GM21619 (cell line): ENCODE measurements at regions not wholly inside any gene's neighbourhood (a gene's known extent, or its start where the extent isn't known, plus 50 kb on each side); places are given as distances from the start of the nearest gene placed in this dataset.

Experiments
- ATAC-seq: cut with Tn5 transposase; IDR thresholded peaks from one replicate; pipeline ENCODE4 v1.9.1; 2021; ENCODE audit not compliant: unreplicated experiment

- ATAC-seq, result no peak
These were observed 97.1 kb downstream of the JCAD start for GRCh38 chr10:29962166-29962850.

DNA sequence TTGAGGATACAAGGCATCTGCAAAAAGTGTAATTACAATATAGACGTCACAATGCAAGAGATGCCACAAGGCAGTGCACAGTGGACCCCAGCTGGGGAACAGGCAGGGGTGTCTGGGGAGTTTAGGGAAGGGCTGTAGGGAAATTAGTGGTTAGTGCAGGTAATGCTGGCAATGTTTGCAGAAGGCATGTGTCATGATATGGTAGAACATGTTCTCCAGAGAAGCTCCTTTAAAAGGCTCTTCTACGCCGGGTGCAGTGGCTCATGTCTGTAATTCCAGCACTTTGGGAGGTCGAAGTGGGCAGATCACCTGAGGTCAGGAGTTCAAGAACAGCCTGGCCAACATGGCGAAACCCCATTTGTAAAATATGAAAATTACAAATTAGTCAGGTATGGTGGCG, 98.0 kb downstream of the JCAD start:
- ATAC-seq, result no peak

GRCh38 chr10:29960261-29960660, 99.1 kb downstream of the JCAD start:
- no peak for ATAC-seq

- ATAC-seq, result no peak
These were observed 99.8 kb downstream of the JCAD start for GRCh38 chr10:29959586-29959985.

DNA sequence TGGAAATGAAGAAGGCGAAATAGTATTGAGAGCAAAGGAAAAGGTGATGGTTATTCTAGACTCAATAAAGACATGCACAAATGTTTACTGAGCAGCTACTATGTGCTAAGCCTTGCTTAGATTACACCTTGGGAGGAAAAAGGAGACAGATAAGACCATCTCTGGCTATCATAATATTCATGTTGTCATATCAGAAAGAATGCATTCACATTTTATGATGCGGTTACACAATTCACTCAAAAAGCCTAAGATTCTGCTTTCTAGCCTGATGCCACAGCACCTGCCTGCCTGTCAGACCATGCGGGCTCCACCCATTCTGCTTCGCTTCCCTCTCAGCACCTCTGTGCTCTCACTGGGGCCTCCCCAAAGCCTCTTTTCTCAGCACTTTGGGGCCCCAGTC, 100.9 kb downstream of the JCAD start:
- ATAC-seq, result no peak

DNA sequence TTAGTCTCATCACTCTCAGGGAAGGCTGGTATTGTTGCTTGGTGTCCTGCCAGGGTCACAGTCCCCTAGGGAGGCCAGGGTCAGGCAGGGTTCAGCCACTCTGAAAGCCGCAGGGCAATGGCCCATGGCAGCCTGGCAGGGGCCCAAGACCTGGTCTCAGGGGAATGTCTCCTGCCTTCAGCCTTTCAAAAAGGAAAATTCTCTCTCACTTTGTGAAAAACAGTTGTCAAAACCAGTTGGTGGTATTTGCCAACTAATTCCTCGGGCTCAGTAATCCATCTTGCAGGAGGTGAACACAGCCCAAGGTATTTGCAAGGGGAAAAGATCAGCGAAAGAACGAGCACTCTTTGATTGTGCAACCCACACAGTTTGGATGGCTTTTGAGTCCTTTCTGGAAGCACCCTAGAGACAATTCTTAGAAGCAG, 101.5 kb downstream of the JCAD start:
- ATAC-seq, result no peak

DNA sequence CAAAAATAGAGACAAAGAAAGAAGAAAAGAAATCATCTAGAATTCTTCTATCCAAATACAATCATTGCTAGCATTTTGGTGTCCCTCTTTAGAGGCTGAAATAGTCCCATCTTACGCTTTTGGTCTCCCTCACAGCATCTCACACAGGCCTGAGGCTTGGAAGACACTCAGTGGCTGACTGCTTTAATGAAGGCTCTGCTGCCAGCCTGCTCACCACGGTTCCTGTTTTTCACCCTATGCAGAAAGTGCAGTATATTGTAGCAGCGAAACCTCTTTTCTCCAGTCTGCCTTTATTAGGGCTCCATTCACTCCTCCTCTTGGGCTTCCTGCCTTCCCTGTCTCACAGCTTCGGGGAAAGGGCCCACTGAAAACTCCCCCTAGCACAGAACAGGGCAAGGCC, 102.2 kb downstream of the JCAD start:
- no peak for ATAC-seq

DNA sequence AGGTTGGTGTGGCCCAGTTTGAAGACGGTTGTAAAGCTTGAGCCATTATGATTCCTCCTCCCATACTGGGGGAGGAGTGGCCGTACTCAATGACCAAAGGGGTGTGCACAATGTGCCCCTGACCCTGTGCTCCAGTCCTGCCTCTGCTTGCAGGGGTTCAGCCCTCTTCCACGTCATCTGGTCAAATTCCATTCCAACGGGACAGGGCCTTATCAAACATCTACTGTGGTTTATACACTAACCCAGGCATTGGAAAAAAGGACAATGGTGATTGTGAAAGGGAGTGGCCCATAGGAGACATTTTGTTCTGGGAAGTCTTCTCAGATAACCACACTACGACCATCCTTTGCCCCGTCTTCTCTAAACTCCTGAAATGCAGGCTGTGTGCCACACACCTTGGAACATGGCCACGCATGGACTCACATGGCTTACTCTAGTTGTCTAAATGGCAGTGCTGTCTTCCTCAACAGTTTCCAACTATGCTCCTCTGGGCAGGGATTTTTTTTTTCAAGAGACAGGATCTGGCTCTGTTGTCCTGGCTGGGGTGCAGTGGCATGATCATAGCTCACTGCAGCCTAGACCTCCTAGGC, 103.0 kb downstream of the JCAD start:
- ATAC-seq, result no peak

- ATAC-seq, result no peak
These were observed 104.0 kb downstream of the JCAD start for GRCh38 chr10:29955329-29955935.

DNA sequence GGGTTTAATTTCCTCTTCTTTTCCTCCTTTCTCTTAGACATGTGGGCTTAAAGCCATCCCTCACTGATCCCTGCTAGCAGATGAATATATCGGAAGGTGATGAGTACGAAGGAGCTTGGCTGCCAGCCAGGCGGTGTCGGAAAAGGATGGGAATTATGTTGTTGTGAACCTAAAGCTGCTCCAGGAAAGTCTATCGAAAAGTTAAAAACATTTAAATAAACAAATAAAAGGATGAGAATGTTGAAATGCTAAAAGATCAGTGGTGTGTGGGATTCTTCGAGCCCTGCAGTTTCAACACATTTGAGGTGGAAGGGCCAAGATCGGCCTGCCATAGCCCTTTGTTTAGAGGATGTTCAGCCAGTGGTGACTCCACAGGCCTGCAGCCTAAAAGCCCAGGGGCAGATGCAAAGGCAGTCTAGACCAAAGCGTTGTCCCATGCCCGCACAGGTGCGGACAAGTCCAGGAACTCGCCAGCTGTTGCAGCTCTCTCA, 107.9 kb downstream of the JCAD start:
- no peak for ATAC-seq

- ATAC-seq, result no peak
These were observed 109.0 kb downstream of the JCAD start for GRCh38 chr10:29950391-29950790.

DNA sequence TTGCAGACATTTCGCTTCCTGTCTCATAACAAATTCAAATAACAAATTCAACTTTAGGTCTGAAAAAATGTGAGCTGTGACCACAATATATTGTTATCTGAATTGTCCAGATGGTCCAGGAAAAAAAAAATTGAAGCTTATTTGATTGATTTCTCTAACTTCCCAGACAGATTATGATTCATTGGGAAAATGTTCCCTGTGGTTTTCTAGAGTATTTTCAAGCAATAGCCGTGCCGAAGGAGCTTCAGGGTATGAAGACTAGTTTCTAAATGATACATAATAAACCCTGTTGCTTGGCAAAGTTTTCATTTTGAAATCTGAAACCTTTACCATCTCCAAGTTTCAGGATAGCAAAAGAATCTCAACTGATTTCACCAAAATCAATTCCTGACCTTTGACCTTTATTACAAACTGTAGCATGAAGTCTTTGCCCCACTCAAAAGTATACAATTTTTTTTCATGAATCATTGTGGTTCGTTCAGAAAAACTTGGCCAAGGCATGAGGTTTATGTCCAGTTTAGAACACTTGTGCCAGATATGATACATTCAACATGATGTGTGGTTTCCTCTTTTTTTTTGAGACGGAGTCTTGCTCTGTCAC, 109.9 kb downstream of the JCAD start:
- no peak for ATAC-seq

GRCh38 chr10:29948881-29949355, 110.5 kb downstream of the JCAD start:
- no peak for ATAC-seq

DNA sequence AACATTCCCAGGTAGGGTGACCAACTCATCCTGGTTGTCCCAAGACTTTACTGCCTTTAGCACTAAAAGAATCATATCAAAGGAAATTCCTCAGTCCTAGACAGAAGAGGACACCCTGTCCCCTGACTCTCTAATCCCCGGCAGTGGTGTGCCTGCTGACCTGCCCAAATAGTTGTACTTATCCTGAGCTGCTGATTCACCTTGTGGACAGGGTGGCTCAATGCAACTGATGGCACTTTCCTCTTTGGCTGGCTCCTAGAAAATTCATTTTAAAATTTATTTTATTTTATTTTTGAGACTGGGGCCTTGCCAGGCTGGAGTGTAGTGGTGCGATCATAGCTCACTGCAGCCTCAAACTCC, 111.7 kb downstream of the JCAD start:
- no peak for ATAC-seq

DNA sequence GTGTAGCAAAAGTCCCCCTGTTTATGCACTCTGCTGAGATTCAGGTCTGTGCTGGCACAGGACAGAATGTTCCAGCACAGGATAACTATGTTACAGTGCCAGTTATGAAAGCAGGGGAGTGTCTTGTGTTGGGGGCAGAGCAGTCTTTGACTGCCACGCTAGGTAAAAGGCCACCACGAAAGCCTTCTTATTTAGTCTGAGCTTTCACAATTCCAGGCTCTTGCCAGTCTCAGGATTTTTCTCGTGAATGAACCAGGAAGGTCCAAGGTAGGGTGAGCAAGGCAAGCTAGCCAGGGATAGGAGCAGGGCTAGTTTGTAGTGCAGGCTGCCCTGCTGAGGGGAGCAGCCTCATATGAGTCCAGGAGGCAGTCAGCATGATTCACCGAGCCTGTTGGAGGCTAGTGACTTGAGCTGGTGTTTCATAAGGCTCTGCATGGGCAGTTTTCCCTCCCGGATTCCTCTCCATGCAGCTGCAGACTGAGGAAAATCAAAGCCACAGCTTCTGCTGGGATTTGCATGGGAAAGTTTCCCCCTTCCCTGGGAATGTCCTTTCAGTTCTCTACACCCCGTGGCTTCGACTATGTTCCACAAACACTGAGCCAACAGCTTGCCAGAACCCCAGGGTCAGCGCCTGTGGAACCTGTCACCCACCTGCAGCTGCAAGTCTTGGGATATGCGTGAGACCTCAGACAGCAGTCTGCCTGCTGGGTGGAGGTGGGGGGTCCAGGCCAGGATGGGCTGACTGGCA, 112.3 kb downstream of the JCAD start:
- ATAC-seq, result no peak

- no peak for ATAC-seq
These were observed 112.8 kb downstream of the JCAD start for GRCh38 chr10:29946614-29946952.

- ATAC-seq, result no peak
These were observed 117.9 kb downstream of the JCAD start for GRCh38 chr10:29941476-29941875.

DNA sequence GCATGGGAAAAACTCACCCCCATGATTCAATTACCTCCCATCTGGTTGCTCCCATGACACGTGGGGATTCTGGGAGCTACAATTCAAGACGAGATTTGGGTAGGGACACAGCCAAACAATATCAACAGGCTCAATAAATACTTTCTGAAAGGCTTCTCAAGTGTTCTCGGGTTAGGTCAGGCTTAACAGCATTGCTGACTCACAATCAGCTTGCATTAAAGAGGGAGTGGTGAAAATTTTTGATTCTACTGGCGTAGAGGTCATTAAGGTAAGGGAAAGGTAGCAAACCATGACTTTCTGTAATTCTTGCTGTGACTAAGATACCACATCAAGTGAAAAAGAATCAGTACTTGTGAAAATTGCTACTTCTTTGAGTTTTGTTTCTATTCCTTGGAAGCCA, 126.4 kb downstream of the JCAD start:
- ATAC-seq, result no peak

DNA sequence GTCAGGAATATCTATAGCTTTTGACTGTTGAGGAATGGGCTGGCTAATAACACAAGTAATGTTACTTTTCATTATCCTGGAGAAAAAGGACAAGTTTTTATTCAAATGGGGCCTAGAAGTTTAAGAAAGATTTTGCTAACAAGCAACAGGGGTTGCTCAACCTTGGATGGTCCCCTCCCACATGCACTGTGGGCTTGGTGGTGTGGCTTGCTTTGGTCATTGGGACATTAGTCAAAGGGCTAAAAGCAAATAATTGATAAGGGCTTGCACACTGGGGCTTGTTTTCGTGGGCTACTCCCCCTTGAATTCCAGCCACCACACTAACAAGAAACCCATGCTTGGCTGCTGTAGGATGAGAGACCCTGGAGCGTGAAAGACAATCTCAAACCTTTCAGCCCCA, 127.6 kb downstream of the JCAD start:
- no peak for ATAC-seq

GRCh38 chr10:29929006-29929405, 130.4 kb downstream of the JCAD start:
- ATAC-seq, result no peak

DNA sequence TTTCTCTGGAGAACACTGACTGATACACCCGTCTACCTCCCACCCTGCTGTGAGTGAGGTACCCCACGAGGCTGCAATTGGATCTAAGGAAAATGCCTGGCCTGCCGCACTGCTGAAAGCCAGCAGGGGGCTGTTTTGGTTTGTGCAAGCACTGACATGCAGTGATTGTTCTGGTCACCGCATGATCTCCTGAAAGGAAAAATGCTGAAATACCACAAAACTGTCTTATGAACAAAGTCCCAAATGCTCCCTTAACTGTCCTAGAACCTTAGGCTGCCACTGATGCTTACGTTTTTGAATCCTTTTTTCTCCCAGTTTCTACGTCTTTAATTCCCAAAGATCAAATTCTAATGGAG, 132.7 kb downstream of the JCAD start:
- no peak for ATAC-seq
